ENCODE measurements at regions not wholly inside any gene's neighbourhood (a gene's known extent, or its start where the extent isn't known, plus 50 kb on each side); places are given as distances from the start of the nearest gene placed in this dataset.

DNA sequence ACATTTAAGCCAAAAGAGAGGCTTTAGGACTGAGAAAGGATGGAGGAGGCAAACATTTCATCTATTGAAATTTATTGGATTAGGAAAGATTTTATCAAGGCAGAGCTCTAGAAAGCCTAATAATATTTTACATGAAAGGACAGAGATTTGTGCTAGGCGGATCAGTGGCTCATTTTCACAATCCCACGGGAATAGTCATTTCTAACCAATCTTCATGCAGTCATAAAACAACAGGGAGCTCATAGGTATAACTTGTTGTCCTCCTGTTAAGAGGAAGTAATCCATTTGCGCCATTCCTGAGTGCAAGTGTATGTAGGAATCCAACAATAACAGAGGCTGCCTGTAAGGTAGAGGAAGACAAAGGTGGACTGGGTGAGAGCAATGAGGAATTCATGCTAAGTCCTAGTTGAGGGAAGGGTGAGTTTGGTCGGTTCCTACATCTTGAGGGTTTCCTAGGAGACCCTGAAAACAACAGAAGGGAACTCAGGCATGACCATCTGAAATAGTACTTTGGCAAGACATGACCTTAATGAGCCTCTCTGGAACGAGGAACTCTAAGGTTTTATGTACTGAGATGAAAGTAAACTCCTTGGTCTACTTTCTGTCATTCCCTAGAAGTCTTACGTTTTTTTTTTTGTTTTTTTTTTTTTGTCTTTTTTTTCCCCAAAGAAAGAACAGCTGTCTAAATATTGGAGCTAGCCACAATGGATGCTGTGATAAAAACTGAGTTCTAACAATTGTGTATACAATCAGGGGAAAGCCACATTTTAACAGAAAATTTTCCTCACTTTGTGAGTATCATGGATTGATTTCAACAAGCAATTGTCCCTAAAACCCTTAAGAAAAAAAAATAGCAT is 89.7 kb downstream of the GEMIN8 start:
- H3K27me3 ChIP-seq = peaks cover 0 to 6% of the 10 kb centered on the region in 2 donors
- no peak for DNase-seq
- no peak for TF ChIP-seq CTCF (IDR thresholded peaks at IDR 0.05)
- H3K36me3 ChIP-seq = no peaks in the 10 kb centered on the region
- intact Hi-C loops (cut with DNase I; ENCODE audit: low total_unique reads) = no loop called here
- no peaks in the 10 kb centered on the region for H3K9me3 ChIP-seq
- H3K4me1 ChIP-seq = peaks cover 0 to 17% (median 8%) of the 10 kb centered on the region in 4 donors
- H3K4me3 ChIP-seq = no peak overlapping the region
- H3K27ac ChIP-seq = no peak overlapping the region

DNA sequence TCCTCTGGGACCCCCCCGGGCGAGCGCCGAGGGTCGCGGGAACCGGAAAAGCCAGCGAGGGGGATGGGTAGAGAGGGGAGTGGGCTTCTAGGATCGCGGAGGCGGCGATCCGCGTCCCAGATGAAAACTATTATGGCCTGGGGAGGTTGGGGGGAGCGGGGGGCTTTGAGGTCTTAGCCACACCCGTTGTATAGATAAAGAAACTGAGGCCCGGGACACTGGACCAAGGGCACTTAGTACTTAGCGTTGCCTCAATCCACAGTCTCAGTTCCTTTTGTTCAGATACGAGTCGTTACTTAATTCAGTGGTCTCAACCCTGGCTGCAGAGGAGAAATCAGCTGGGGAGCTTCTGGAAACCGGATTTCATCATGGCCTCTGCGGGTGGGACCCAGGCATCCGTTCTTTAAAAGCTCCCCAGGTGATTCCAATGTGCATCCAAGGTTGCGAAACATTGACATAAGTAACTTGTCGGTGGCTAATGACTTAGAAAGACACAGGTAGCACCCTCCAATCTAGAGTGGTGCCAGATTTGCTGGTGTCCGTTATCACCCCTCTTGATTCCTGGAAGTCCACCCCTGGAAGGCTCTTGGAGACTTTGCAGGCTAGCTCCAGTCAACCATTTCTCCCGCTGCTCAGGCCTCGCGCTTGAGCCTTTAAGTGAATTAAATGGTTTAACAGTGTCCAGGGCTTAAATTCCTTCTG is 90.7 kb downstream of the GEMIN8 start:
- peak overlapping the region; percentile 50 to 60 for H3K4me3 ChIP-seq
- H3K36me3 ChIP-seq = no peaks in the 10 kb centered on the region
- no peak overlapping the region for H3K27ac ChIP-seq
- intact Hi-C loops (cut with DNase I; ENCODE audit: low total_unique reads) = no loop called here
- H3K9me3 ChIP-seq = no peaks in the 10 kb centered on the region
- no peak for DNase-seq
- peaks cover 0 to 6% of the 10 kb centered on the region in 2 donors for H3K27me3 ChIP-seq
- H3K4me1 ChIP-seq = peaks cover 0 to 17% (median 8%) of the 10 kb centered on the region in 4 donors
- no peak for TF ChIP-seq CTCF (IDR thresholded peaks at IDR 0.05)

- DNase-seq = peak in 1 of 2 donors; percentile 22
- no peak overlapping the region for H3K27ac ChIP-seq
- intact Hi-C loops (cut with DNase I; ENCODE audit: low total_unique reads) = no loop called here
- no peaks in the 10 kb centered on the region for H3K9me3 ChIP-seq
- no peaks in the 10 kb centered on the region for H3K36me3 ChIP-seq
- peaks cover 0 to 6% of the 10 kb centered on the region in 2 donors for H3K27me3 ChIP-seq
- peaks cover 0 to 17% (median 8%) of the 10 kb centered on the region in 4 donors for H3K4me1 ChIP-seq
- H3K4me3 ChIP-seq = peak overlapping the region; percentile 50 to 60
- TF ChIP-seq CTCF (IDR thresholded peaks at IDR 0.05) = no peak
Measured at GRCh38 chrX:13938051-13938828, 91.5 kb downstream of the GEMIN8 start.

- Histone ChIP-seq H3K27ac (no peak overlapping the region), H3K4me3 (peak overlapping the region; percentile 50 to 60), H3K4me1 (peaks cover 0 to 17% (median 8%) of the 10 kb centered on the region in 4 donors), H3K27me3 (peaks cover 0 to 6% of the 10 kb centered on the region in 2 donors), H3K9me3 (no peaks in the 10 kb centered on the region), H3K36me3 (no peaks in the 10 kb centered on the region)
- TF ChIP-seq CTCF (IDR thresholded peaks at IDR 0.05) = no peak
- DNase-seq = peak in 1 of 2 donors; percentile 60
- intact Hi-C loops (cut with DNase I; ENCODE audit: low total_unique reads) = no loop called here
Measured at GRCh38 chrX:13937370-13938050, 92.2 kb downstream of the GEMIN8 start.
